ENCODE measurements at regions not wholly inside any gene's neighbourhood (a gene's known extent, or its start where the extent isn't known, plus 50 kb on each side); places are given as distances from the start of the nearest gene placed in this dataset.

DNA sequence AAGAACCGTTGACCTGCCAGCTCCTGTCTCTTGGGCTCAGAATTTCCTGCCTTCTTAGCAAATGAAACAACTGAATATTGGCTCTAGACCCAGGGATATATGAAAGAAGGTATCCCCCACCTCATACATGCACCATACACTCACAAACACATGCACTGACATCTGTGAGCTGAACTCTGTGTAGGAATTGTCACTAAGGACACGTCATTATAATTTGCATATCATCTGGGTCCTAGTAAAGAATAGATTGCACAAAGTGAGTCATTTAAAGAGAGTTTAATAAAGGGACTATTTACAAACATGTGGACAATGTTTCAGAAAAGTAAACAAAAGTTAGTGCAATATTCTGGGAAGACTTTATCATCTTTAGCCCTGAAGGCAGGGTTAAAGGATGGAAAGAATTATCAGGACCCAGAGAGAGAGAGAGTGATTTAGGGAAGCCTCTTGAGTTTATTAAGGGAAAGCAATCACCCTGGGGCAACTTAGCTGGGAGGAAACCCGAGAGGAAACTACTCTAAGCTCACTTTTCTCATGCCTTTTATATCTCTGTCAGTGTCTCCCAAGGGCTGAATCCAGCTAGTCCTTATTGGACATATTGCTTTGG lies 74.1 kb upstream of the PLA2G4A start:
- in situ Hi-C loops (cut with HindIII; ENCODE audit: low sequenced_read_pairs) = no loop called here
- DNase-seq (ENCODE audit: low read depth) = no peak
- TF ChIP-seq, protein P1, sequence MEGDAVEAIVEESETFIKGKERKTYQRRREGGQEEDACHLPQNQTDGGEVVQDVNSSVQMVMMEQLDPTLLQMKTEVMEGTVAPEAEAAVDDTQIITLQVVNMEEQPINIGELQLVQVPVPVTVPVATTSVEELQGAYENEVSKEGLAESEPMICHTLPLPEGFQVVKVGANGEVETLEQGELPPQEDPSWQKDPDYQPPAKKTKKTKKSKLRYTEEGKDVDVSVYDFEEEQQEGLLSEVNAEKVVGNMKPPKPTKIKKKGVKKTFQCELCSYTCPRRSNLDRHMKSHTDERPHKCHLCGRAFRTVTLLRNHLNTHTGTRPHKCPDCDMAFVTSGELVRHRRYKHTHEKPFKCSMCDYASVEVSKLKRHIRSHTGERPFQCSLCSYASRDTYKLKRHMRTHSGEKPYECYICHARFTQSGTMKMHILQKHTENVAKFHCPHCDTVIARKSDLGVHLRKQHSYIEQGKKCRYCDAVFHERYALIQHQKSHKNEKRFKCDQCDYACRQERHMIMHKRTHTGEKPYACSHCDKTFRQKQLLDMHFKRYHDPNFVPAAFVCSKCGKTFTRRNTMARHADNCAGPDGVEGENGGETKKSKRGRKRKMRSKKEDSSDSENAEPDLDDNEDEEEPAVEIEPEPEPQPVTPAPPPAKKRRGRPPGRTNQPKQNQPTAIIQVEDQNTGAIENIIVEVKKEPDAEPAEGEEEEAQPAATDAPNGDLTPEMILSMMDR (IDR thresholded peaks at IDR 0.05; ENCODE audit: low read depth, low read length, missing control alignments) = no peak
- H3K4me3 ChIP-seq (ENCODE audit: low read depth, low read length) = no peak overlapping the region

GRCh38 chr1:186753241-186753640 lies 73.0 kb upstream of the PTGS2 start:
- DNase-seq (ENCODE audit: low read depth) = no peak
- TF ChIP-seq, protein P1 (IDR thresholded peaks at IDR 0.05; ENCODE audit: low read depth, low read length, missing control alignments) = no peak
- in situ Hi-C loops (cut with HindIII; ENCODE audit: low sequenced_read_pairs) = no loop called here
- H3K4me3 ChIP-seq (ENCODE audit: low read depth, low read length) = no peak overlapping the region

DNA sequence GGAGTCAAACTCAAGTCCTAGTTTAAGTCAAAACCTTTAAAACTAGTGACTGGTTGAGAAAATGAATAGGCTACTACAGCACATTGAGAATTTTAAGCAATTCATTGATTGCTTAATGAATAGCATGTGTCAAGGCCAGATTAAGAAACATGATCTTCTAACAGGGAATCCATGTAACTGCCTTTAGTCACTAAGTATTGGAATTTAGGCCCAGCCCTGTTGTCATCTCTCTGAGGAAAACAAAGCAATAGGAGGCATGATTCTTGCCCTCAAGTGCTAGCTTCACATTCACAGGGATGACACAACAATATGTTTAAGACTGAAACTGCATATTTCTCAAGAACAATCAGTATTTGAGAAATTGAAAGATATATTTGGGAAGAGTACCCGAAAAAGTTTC lies 70.0 kb upstream of the PTGS2 start:
- in situ Hi-C loops (cut with HindIII; ENCODE audit: low sequenced_read_pairs) = no loop called here
- TF ChIP-seq, protein P1 (IDR thresholded peaks at IDR 0.05; ENCODE audit: low read depth, low read length, missing control alignments) = no peak
- DNase-seq (ENCODE audit: low read depth) = no peak
- no peak overlapping the region for H3K4me3 ChIP-seq (ENCODE audit: low read depth, low read length)

DNA sequence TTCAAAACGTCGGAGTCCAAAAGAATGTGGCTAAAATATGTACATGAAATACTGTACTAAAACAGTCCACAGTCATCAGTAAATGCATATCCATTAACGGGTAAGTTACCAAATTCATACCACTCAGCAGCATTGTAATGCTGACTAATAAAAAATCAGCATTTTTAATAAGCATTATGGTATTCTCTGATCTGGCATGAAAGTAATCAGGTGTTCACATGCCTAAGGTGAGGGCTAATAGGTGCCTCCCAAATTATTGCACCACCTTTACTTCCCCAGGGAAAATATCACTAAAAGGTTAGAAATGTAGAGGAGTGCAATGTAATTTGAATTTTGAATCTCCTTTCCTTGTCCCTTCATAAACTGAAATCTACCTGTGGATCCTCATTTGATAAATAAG lies 69.6 kb upstream of the PTGS2 start:
- no peak overlapping the region for H3K4me3 ChIP-seq (ENCODE audit: low read depth, low read length)
- in situ Hi-C loops (cut with HindIII; ENCODE audit: low sequenced_read_pairs) = no loop called here
- DNase-seq (ENCODE audit: low read depth) = no peak
- TF ChIP-seq, protein P1 (IDR thresholded peaks at IDR 0.05; ENCODE audit: low read depth, low read length, missing control alignments) = no peak

DNA sequence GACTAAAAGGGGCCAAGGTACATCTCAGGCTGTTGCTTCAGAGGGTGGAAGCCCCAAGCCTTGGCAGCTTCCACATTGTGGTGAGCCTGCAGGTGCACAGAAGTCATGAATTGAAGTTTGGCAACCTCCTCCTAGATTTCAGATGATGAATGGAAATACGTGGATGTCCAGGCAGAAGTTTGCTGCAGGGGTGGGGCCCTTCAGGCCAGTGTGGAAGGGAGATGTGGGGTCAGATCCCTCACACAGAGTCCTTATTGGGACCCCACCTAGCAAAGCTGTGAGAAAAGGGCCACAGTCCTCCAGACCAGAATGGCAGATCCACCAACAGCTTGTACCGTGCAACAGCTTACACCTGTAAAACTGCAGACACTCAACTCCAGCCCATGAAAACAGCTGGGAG lies 67.4 kb upstream of the PTGS2 start:
- in situ Hi-C loops (cut with HindIII; ENCODE audit: low sequenced_read_pairs) = no loop called here
- TF ChIP-seq, protein P1 (IDR thresholded peaks at IDR 0.05; ENCODE audit: low read depth, low read length, missing control alignments) = no peak
- DNase-seq (ENCODE audit: low read depth) = no peak
- H3K4me3 ChIP-seq (ENCODE audit: low read depth, low read length) = no peak overlapping the region

DNA sequence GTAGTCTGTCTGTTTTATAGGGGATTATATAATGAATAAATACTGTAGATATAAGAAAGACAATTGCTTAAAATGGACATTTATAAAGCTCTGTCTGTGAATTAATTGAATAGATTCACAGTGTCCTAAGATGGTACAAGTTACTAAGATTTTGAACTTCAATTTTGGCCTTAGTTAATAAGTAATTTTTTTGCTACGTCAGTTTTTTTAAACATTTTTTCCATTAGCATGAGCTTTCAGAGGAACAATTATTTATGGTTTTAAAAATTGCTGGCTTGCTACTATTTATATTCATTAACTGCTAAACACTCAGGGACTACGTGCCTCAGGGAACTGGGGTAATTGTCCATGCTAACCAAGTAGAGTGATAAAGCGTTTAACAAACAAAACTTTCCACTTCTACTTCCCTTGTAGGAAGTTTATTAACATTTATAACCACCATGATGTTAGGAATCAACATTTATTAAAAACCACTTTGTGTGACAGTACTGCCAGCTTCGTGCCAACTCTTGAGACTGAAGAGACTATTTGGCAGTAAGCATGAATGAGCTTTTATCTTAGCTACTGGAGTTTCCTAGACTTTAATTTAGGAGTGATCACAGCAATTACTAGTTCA lies 65.4 kb upstream of the PTGS2 start:
- H3K4me3 ChIP-seq (ENCODE audit: low read depth, low read length) = no peak overlapping the region
- in situ Hi-C loops (cut with HindIII; ENCODE audit: low sequenced_read_pairs) = no loop called here
- TF ChIP-seq, protein P1 (IDR thresholded peaks at IDR 0.05; ENCODE audit: low read depth, low read length, missing control alignments) = no peak
- DNase-seq (ENCODE audit: low read depth) = no peak

Measured in astrocyte of the cerebellum (primary cell).